ENCODE measurements at regions not wholly inside any gene's neighbourhood (a gene's known extent, or its start where the extent isn't known, plus 50 kb on each side); places are given as distances from the start of the nearest gene placed in this dataset.

DNA sequence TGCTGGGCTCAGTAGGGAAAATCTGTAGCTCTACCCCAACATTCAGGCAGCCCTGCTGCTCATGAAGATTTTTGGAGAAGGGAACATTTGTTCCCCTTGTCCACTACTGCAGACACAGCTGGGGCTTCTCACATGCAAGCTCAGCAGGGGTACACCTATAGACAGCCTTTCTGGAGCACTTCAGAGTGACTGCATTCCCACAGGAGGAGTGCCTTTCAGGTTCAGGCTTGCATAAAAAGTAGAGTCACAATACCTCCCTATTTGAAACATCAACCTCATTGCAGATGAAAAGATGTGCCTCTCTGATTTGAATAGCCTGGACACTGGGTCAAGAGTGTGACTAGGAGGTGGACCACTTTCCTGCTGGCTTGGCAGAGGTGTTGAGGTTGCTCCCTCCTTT, 53.3 kb upstream of the NAP1L2 start:
- TF ChIP-seq L3MBTL2 (conservative IDR thresholded peaks at IDR 0.05) (no peak), SUZ12 (IDR thresholded peaks at IDR 0.05) (no peak)

Data from HEK293T (cell line).